GM10248 (cell line): ENCODE measurements at regions not wholly inside any gene's neighbourhood (a gene's known extent, or its start where the extent isn't known, plus 50 kb on each side); places are given as distances from the start of the nearest gene placed in this dataset.
"Not testable (repeated sequence)": the region's sequence is repeated elsewhere in the genome, so short reads cannot be mapped to it uniquely, and the experiment has no call there.

Source experiments
- CTCF ChIA-PET: fragments of 300-600 bp; sonication (Branson Sonifier 250); formaldehyde crosslinking; extraction: SDS; loops from one replicate; lab custom pipeline; 2021; ENCODE audit warnings: antibody characterized with exemption; lab: Yijun Ruan, JAX
- POLR2A ChIA-PET: fragments of 350-650 bp; sonication (Branson Sonifier 250); formaldehyde crosslinking; extraction: SDS; loops from one replicate; lab custom pipeline; 2020; ENCODE audit warnings: antibody characterized with exemption; lab: Yijun Ruan, JAX
- DNase-seq: peaks from one replicate; pipeline ENCODE4 v3.0.0; 2012; ENCODE audit errors: extremely low spot score
- CTCF ChIP-seq: IDR thresholded peaks from 2 replicates; pipeline ENCODE4 v1.5.1; 2012; ENCODE audit warnings: mild to moderate bottlenecking, low read depth; ENCODE audit errors: extremely low read depth, missing control alignments, control extremely low read depth

- no peak for DNase-seq
- ChIA-PET POLR2A (no interaction called here), CTCF (interaction anchor here (1.7 kb wide), 1 partner anchor 72 kb away, joined by 5 read pairs; no protein-coding TSS in a partner anchor)
- TF ChIP-seq CTCF, result no peak
Observed at GRCh38 chr20:40869218-40870147, 159.1 kb upstream of the TOP1 start.

- TF ChIP-seq CTCF, result no peak
- CTCF ChIA-PET, result no interaction called here
- POLR2A ChIA-PET, result no interaction called here
Observed at GRCh38 chr20:40875116-40876085, 153.2 kb upstream of the TOP1 start.

GRCh38 chr20:40878099-40878498 lies 150.5 kb upstream of the TOP1 start:
- DNase-seq, POLR2A ChIA-PET, CTCF ChIA-PET: not testable (repeated sequence)

More at GRCh38 chr20:40875116-40876085, 153.2 kb upstream of the TOP1 start:
- no peak for DNase-seq

- ChIA-PET POLR2A (no interaction called here), CTCF (interaction anchor here (0.9 to 1.9 kb wide), 3 partner anchors 8 to 73 kb away, joined by 3 to 4 read pairs (median 4); no protein-coding TSS in a partner anchor)
- no peak for TF ChIP-seq CTCF
- DNase-seq, result no peak
Observed at GRCh38 chr20:40880063-40880728, 148.4 kb upstream of the TOP1 start.

GRCh38 chr20:40880729-40881109 lies 147.9 kb upstream of the TOP1 start:
- no peak for TF ChIP-seq CTCF
- ChIA-PET CTCF (interaction anchor here (0.9 to 1.8 kb wide), 2 partner anchors 9 to 73 kb away, joined by 3 to 4 read pairs; no protein-coding TSS in a partner anchor), POLR2A (no interaction called here)
- DNase-seq, result no peak

GRCh38 chr20:40882152-40882551 lies 146.5 kb upstream of the TOP1 start:
- POLR2A ChIA-PET, result interaction anchor here (0.6 kb wide), 1 partner anchor 811 kb away, joined by 5 read pairs; no protein-coding TSS in a partner anchor
- CTCF ChIA-PET, result no interaction called here
- no peak for TF ChIP-seq CTCF
- no peak for DNase-seq
